GM12864 (cell line): ENCODE measurements at regions not wholly inside any gene's neighbourhood (a gene's known extent, or its start where the extent isn't known, plus 50 kb on each side); places are given as distances from the start of the nearest gene placed in this dataset.

Source experiments
- DNase-seq: peaks from one replicate; pipeline ENCODE4 v3.0.0-alpha.2; 2011; ENCODE audit warnings: low read depth
- H3K4me3 ChIP-seq: 2 replicates; pipeline ENCODE4 v1.5.1; 2011; ENCODE audit warnings: mild to moderate bottlenecking, low read depth, low read length, control low read depth
- TF ChIP-seq, protein P1 (sequence below): IDR thresholded peaks from 2 replicates; pipeline ENCODE4 v1.5.1; 2011; ENCODE audit warnings: low read depth, mild to moderate bottlenecking, moderate library complexity, low read length, control low read depth, inconsistent platforms; ENCODE audit errors: missing control alignments

DNA sequence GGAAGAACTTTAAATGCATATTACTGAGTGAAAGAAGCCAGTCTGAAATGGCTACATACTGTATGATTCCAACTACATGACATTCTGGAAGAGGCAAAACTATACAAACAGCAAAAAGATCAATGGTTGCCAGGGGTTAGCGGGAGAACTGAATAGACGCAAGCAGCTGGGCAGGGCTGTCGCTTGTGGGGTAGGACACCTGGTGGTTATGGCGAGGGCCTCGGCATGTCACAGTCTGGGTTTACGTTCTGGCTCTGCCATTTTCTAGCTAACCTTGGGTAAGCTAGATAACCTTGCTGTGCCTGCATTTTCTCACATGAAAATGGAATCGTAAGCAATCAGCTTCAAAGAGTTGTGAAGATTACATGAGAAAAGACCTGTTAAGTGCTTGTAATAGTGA is 55.2 kb upstream of the SYT13 start:
- DNase-seq, result no peak
- TF ChIP-seq, protein P1, sequence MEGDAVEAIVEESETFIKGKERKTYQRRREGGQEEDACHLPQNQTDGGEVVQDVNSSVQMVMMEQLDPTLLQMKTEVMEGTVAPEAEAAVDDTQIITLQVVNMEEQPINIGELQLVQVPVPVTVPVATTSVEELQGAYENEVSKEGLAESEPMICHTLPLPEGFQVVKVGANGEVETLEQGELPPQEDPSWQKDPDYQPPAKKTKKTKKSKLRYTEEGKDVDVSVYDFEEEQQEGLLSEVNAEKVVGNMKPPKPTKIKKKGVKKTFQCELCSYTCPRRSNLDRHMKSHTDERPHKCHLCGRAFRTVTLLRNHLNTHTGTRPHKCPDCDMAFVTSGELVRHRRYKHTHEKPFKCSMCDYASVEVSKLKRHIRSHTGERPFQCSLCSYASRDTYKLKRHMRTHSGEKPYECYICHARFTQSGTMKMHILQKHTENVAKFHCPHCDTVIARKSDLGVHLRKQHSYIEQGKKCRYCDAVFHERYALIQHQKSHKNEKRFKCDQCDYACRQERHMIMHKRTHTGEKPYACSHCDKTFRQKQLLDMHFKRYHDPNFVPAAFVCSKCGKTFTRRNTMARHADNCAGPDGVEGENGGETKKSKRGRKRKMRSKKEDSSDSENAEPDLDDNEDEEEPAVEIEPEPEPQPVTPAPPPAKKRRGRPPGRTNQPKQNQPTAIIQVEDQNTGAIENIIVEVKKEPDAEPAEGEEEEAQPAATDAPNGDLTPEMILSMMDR, result no peak
- no peak overlapping the region for H3K4me3 ChIP-seq

DNA sequence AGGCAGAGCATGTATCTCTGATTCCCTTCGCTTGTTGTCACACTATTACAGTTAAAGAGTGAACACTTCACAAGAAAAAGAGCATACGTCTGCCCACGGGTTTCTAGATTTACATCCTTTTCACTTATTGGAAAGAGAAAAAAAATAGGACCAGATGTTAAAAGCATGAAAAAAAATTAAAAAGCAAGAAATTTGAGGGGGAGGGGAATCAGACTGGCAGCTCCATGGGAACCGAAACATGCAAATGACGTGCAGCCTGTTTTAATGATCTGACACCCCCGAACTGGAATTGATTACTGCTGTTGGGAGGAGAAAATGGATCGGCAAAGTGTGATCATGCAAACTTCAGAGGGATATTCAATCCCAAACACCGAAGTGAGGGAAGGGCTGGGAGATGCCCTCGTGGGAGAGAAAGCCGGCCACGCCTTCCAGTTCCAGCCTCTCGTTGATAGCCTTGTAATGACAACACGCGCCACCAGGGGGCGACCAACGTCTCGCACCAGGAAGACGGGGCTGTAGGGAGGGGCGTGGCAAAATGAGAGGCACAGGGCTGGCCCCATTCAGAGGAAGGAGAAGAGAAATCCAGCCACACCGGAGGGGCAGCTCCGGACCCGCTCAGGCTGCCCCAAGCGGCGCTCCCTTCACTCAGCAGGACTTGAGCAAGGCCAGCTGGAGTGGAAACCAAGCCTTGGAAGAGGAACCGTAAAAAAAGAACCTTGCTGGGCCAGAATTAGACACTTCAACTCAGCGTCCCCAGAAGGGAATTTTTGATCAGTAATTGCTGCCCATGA is 53.8 kb upstream of the SYT13 start:
- TF ChIP-seq, protein P1, result peak; percentile 91
- peak overlapping the region; percentile 34 for H3K4me3 ChIP-seq

DNA sequence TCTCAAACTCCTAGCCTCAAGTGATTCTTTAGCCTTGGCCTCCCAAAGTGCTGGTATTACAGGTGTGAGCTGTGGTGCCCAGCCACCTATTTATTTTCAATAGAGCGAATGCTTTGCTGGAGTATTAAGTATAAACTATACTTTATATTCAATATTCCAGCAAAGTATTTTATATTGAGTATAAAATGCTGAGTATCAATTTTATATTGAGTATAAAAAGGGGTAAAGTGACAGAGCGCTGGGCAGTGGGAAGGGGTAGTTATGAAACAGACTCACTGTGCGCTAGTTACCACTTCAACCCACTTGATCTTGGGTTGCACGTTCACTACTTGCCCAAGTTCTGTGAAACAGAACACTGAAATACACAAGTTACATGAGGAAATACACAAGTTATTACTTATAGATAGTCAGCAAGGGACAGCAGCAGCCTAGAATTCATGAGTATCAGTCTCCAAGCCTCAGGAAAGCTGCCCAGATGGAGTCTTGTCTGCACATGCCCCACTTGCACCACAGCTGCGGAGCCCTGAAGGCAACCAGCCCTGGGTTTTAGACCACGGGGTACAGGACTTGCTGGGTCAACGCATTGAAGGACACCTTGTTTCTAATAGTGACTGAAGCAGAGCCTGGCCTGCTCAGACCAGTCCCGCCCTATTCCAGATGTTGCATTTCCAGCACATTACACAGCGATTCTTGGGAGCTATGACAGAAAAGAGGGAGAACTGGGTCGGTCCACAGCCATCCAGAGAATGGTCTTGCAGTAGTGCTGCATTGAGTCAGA is 51.6 kb upstream of the SYT13 start:
- no peak overlapping the region for H3K4me3 ChIP-seq
- TF ChIP-seq, protein P1, result no peak
- no peak for DNase-seq

More for the DNA sequence above, 53.8 kb upstream of the SYT13 start:
- peak; percentile 68 for DNase-seq

DNA sequence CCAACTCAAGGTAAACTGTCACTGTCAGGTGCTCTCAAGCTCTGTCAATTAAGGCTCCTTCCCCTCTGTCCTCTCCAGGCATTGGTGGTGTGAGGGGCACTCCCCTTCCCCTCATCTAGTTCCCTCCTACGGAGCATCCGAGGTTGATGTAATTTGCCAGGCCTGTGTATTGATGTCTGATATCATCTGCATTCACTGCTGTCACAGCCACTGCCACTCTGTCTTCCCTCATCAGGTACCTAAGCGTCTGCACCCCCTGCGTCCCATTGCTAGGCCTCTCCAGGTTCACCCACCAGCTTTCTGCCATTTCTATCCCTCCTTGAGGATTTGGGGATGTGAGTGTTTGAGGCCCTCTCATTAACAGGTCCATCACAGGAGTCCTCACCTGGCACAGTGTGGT is 50.0 kb upstream of the SYT13 start:
- TF ChIP-seq, protein P1, result no peak
- H3K4me3 ChIP-seq, result no peak overlapping the region
- DNase-seq, result no peak
